Cerebellar cortex (tissue), 1 donor: ENCODE measurements at regions not wholly inside any gene's neighbourhood (a gene's known extent, or its start where the extent isn't known, plus 50 kb on each side); places are given as distances from the start of the nearest gene placed in this dataset.
"Not testable (repeated sequence)": the region's sequence is repeated elsewhere in the genome, so short reads cannot be mapped to it uniquely, and the experiment has no call there.

Experiments used
- DNase-seq: peaks from one replicate; pipeline ENCODE4 v3.0.0-alpha.2; 2015; ENCODE audit warnings: low spot score

DNA sequence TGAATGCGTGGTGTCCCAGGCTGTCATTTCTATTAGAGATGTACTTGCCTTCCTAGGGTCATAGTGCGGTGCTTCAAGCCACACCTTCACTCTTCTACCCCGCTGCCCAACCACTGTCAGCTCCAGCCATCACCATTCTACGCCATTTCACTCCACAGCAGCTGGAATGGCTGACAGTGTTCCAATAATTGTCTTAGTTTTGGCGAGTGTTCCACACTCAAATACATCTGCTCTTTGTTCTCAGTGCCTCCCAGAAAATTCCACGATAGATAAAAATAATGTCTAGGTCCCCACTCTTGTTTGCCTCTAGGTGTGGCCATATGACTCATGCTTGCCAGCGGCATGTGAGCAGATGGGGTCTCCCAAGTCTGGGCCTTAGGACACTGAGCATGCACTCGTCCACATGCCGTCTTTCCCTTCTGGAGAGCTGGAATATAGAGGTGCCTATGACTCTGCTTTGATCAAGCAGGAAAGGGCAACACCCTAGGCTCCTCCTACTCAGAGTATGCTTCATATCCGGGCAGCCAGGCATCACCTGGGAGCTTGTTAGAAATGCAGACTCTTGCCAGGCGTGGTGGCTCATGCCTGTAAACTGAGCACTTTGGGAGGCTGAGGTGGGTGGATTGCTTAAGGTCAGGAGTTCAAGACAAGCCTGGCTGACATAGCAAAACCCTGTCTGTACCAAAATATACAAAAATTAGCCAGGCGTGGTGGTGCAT lies 163.0 kb downstream of the BRMS1L start:
- DNase-seq, result no peak

GRCh38 chr14:35988550-35988949 lies 162.4 kb downstream of the BRMS1L start:
- no peak for DNase-seq

DNA sequence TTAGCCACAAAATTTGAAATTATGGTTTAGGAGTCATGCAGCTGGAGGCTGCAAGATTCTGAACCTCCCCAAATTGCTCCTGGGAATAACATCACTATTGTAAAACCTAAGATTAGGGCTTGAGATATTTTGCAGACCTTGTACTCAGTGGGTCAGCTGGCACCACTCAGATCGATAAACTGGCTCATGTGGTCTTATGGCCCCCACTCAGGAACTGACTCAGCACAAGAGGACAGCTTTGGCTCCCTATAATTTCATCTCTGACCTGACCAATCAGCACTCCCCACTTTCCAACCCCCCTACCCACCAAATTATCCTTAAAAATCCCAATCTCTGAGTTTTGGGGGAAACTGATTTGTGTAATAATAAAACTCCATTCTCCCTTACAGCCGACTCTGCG lies 161.6 kb downstream of the BRMS1L start:
- DNase-seq, result no peak

DNA sequence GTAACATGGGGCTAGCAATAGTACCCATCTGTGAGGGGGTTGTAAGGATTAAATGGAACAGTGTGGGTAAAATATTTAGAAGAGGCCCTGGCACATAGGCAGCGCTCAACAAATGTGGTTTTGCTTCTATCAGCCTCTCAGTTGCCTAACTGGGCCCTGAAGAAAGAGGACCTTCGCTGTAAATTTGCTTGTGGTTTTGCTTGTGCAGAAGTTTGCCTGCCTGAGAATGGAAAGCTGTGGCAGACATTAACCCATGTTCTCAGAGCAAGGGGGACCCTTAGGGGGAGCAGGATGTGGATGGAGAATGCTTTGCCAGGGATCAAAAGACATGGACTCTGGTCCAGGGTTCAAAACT lies 160.1 kb downstream of the BRMS1L start:
- no peak for DNase-seq

DNA sequence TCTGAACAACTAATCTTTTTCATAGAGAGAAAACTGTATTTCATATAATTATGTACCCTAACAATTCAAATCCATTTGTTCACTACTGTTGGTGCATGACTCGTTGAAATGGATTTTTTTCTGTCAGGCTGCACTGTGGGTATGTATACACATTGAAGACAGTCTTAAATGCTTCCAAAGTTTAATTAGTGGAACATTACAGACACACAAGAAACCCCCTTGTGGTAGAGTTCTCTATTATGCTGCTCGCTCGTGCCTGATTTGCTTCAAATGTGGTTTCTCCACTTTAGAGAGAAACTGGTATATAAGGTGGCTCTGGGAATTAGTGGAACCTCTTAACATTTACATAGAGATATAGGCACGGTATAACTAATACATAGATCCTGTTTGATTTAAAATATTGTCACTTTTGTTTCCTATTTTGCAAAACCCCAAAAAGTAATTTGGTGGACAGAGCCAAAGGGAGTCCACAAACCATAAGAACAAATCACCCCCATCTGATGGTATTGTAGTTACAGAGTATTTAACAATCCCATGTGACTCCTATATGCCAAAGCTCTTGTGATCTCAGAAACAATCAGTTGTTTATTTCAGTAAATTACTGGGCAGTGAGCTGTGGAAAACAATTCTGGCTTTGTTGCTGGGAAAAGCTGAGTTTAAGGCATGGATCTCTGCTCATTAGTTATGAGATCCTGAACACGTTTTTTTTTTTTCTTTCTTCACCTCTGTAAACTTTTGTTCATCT lies 159.5 kb downstream of the BRMS1L start:
- no peak for DNase-seq

- no peak for DNase-seq
Measured at GRCh38 chr14:35979531-35979930, 153.4 kb downstream of the BRMS1L start.

- no peak for DNase-seq
Measured at GRCh38 chr14:35978561-35978960, 152.4 kb downstream of the BRMS1L start.

DNA sequence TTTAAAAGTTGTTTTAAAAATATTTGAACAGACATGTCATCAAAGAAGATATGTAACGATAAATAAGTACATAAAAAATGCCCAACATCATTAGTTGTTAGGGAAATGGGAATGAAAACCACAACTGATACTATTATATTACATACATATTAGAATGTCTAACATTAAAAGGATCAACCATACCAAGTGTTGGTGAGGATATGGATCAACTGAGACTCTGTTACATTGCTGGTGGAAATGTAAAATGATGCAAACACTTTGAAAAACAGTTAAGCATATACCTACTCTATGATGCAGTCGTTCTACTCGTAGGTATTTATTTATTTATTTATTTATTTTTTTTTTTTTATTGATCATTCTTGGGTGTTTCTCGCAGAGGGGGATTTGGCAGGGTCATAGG lies 149.7 kb downstream of the BRMS1L start:
- DNase-seq, result no peak

GRCh38 chr14:35973770-35974169 lies 147.6 kb downstream of the BRMS1L start:
- no peak for DNase-seq

DNA sequence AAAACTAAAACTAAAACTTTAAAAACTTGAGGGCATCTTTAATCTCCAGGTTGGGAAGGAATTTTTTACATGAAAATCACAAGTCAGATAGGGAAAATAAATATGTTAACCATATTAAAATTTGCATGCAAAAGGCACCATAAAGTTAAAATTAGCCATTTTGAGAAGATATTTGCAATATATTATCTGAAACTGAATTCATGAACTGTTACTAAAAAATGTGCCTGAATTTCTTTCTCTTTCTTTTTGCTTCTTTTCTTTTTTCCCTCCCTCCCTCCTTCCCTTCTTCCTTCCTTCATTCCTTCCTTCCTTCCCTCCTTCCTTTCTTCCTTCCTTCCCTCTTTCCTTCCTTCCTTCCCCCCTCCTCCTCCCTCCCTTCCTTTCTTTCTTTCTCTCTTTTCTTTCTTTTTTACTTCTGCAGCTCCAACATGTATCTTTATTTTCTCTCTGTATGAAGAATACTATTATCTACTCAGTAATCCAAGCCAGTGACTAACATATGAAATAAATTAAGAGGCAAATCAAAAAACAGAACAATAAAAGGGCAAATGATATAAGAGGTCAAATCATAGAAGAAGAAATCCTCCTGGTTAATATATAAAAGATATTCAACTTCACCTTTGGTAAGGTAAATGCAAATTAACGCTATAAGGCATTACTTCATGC lies 146.0 kb downstream of the BRMS1L start:
- DNase-seq, result no peak

DNA sequence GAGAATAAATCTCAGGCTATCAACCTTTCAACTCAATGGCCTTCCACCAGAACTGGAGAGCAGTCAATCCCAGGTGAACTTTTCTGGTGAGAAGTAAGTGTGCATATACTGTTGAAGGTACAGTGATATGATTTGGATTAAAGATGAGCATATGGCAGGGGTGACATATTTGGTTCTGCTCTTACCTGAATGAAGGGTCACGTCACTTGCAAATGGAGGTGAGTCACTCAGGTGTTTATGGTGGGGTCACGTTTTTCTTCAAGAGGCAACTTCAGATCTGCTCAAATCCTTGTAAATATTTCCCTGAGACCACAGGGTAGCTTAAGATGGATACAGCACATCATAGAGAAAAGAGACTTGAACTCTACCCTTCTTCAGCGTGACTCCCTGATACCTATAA lies 143.2 kb downstream of the BRMS1L start:
- no peak for DNase-seq

DNA sequence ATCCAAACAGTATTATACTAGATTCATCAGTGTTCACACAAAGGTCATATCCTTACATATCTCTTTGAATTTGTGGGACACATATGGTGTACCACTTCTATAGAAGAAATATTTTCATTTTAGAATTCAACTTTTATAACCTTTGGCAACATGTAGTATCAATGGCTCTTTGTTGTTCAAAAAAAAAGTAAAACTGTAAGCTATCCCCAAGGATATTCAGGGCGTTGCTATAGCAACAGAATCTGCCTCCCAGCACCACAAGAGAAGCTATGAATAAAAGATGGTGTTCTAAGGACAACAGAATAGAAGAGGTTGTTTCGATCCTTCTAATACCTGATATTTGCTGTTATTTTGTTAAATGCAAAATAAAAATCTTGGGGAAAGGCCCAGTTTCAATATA lies 139.3 kb downstream of the BRMS1L start:
- peak; percentile 6 for DNase-seq

- no peak for DNase-seq
Measured at GRCh38 chr14:35964697-35965286, 138.7 kb downstream of the BRMS1L start.

GRCh38 chr14:35963209-35963608 lies 137.1 kb downstream of the BRMS1L start:
- peak; percentile 7 for DNase-seq

- no peak for DNase-seq
Measured at GRCh38 chr14:35961697-35962274, 135.6 kb downstream of the BRMS1L start.

- DNase-seq, result no peak
Measured at GRCh38 chr14:35959835-35960234, 133.7 kb downstream of the BRMS1L start.

- no peak for DNase-seq
Measured at GRCh38 chr14:35958499-35958898, 132.4 kb downstream of the BRMS1L start.

- DNase-seq, result no peak
Measured at GRCh38 chr14:35956376-35957085, 130.4 kb downstream of the BRMS1L start.

DNA sequence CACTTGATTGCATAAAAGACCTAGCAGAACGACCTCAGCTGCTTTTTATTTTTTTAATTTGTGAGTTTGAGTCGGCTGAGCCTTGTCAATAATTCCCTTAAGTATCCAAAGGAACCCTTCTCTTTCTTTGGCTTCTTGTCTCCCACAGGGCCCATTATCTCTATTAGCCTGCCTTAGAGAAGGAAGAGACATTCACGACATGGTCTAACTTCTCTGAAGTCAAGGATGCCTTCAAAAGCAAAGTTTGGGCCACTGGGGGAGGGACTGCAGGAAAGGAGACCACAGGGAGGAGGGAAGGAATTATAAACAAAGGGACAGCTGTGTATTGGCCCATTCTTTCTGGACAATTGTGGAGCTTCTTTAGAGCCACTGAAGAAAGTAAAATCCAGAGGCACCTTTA lies 126.4 kb downstream of the BRMS1L start:
- DNase-seq, result no peak

DNA sequence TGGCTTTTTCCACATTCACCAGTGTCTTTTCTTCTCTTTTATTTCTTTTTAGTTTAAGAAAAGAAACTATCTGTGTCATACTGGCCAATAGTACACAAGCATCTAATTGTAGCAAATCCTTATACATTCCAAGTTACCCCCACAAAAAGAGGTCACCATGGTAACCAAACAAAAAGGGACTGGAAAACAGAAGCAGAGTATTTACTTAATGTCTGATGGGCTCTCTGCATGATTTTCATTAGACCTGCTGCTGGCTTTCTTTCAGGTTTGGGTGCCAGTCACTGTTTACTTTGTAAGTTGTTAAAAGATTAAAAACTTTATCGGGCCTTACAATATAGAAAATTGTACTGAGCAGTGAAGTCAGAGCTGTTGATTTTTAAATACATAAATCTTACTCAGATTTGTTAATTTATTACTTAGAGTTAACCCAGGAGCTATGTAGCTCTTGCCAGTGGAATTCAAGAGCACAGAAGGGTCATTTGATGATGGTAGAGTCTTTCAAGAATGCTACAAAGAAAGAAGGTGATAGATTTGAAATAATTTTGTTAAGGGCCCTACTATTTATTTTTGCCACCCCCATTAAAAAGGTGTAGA lies 123.9 kb downstream of the BRMS1L start:
- no peak for DNase-seq

DNA sequence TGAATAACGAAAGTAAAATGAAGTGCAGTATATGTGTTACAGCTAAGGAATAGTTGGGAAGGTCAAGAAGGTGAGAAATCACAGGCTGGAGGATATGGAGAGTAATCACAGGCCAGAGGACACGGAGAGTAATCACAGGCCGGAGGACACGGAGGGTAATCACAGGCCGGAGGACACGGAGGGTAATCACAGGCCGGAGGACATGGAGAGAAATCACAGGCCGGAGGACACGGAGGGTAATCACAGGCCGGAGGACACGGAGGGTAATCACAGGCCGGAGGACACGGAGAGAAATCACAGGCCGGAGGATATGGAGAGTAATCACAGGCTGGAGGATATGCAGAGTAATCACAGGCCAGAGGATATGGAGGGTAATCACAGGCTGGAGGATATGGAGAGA lies 121.8 kb downstream of the BRMS1L start:
- DNase-seq, result not testable (repeated sequence)
